ENCODE measurements at regions not wholly inside any gene's neighbourhood (a gene's known extent, or its start where the extent isn't known, plus 50 kb on each side); places are given as distances from the start of the nearest gene placed in this dataset.
"Not testable (repeated sequence)": the region's sequence is repeated elsewhere in the genome, so short reads cannot be mapped to it uniquely, and the experiment has no call there.

- TF ChIP-seq CTCF (IDR thresholded peaks at IDR 0.05) (no peak), ZFX (IDR thresholded peaks at IDR 0.05; ENCODE audit: borderline replicate concordance) (no peak)
- H3K27ac ChIP-seq = no peak overlapping the region
Measured at GRCh38 chr6:139519571-139520031, 145.2 kb upstream of the CITED2 start.

GRCh38 chr6:139519097-139519496 is 144.6 kb upstream of the CITED2 start:
- TF ChIP-seq CTCF (IDR thresholded peaks at IDR 0.05) (no peak), ZFX (IDR thresholded peaks at IDR 0.05; ENCODE audit: borderline replicate concordance) (no peak)
- H3K27ac ChIP-seq = no peak overlapping the region

- TF ChIP-seq ZFX (IDR thresholded peaks at IDR 0.05; ENCODE audit: borderline replicate concordance) (no peak), CTCF (IDR thresholded peaks at IDR 0.05) (no peak)
- H3K27ac ChIP-seq = no peak overlapping the region
Measured at GRCh38 chr6:139518556-139519091, 144.2 kb upstream of the CITED2 start.

GRCh38 chr6:139517998-139518555 is 143.6 kb upstream of the CITED2 start:
- not testable (repeated sequence) for H3K27ac ChIP-seq

GRCh38 chr6:139515511-139515910 is 141.1 kb upstream of the CITED2 start:
- no peak overlapping the region for H3K27ac ChIP-seq
- TF ChIP-seq ZFX (IDR thresholded peaks at IDR 0.05; ENCODE audit: borderline replicate concordance) (no peak), CTCF (IDR thresholded peaks at IDR 0.05) (no peak)

- TF ChIP-seq ZFX (IDR thresholded peaks at IDR 0.05; ENCODE audit: borderline replicate concordance) (no peak), CTCF (IDR thresholded peaks at IDR 0.05) (no peak)
- no peak overlapping the region for H3K27ac ChIP-seq
Measured at GRCh38 chr6:139514819-139515218, 140.4 kb upstream of the CITED2 start.

- TF ChIP-seq ZFX (IDR thresholded peaks at IDR 0.05; ENCODE audit: borderline replicate concordance) = no peak
- TF ChIP-seq CTCF (IDR thresholded peaks at IDR 0.05) = no peak
- H3K27ac ChIP-seq = no peak overlapping the region
Measured at GRCh38 chr6:139510040-139510790, 135.8 kb upstream of the CITED2 start.
